Right lobe of liver (tissue), 6 donors: ENCODE measurements at regions not wholly inside any gene's neighbourhood (a gene's known extent, or its start where the extent isn't known, plus 50 kb on each side); places are given as distances from the start of the nearest gene placed in this dataset.

Source experiments
- ATAC-seq, 4 donors: fragments of 200-7000 bp; cut with Tn5 transposase; one replicate each; pipeline ENCODE4 v1.9.1; 2020; ENCODE audit warnings: mild to moderate bottlenecking in 4 of 4, moderate library complexity in 4 of 4
- DNase-seq, 3 donors: peaks; one replicate each; pipeline ENCODE4 v3.0.0-alpha.2; 2020
- H3K27ac ChIP-seq, 3 donors: fragments of 200-600 bp; one replicate each; pipeline ENCODE4 v1.8.0; 2022
- H3K27me3 ChIP-seq, 2 donors: fragments of 200-600 bp; one replicate each; pipeline ENCODE4 v1.8.0; 2022
- H3K36me3 ChIP-seq, 4 donors: fragments of 200-600 bp; sonication (generic) in 1 of 4; one replicate each; pipeline versions ENCODE4 v1.5.1 to v1.8.0; 2017 to 2022; ENCODE audit warnings: control low read depth in 1 of 4
- H3K4me1 ChIP-seq, 4 donors: fragments of 200-600 bp; sonication (generic) in 1 of 4; one replicate each; pipeline versions ENCODE4 v1.5.1 to v1.8.0; 2017 to 2022; ENCODE audit warnings: control low read depth in 1 of 4
- H3K4me3 ChIP-seq, 3 donors: fragments of 200-600 bp; one replicate each; pipeline ENCODE4 v1.8.0; 2022
- H3K9me3 ChIP-seq, 4 donors: fragments of 200-600 bp; sonication (generic) in 1 of 4; one replicate each; pipeline versions ENCODE4 v1.5.1 to v1.8.0; 2017 to 2022; ENCODE audit warnings: control low read depth in 1 of 4
- POLR2A ChIP-seq: fragments of 450-650 bp; IDR thresholded peaks from one replicate; pipeline ENCODE4 v1.6.1; 2017; ENCODE audit warnings: antibody characterized with exemption, mild to moderate bottlenecking
- WGBS: methylation state at CpG from one replicate; pipeline ENCODE4 v1.1.6; 2018; ENCODE audit warnings: low coverage, low lambda C conversion rate; ENCODE audit not compliant: insufficient coverage; ENCODE audit errors: missing lambda C conversion rate; 5-methylcytosine and 5-hydroxymethylcytosine counted together
- intact Hi-C, 2 donors: fragments of 100-400 bp; cut with DNase I; formaldehyde crosslinking; loops; one replicate each; pipeline versions ENCODE4 v1.11.2 to v1.14.1; 2022
- TF ChIP-seq, protein P1 (sequence below), 4 donors: fragments of 200-600 bp in 3 of 4; fragments of 450-650 bp in 1 of 4; IDR thresholded peaks; one replicate each; pipeline versions ENCODE4 v1.5.1 to v1.8.0; 2016 to 2022; ENCODE audit warnings: antibody characterized with exemption in 4 of 4, mild to moderate bottlenecking in 2 of 4
- donor health status: DM: no; HTN: yes; CAD: no.
- donor health status: DM: no; HTN: no; CAD: no.
- donor health status: DM: no; HTN: no; CAD: no.
- donor health status: DM: no; HTN: yes; CAD: no.
- donor health status: DM: no; HTN: yes; CAD: no.

DNA sequence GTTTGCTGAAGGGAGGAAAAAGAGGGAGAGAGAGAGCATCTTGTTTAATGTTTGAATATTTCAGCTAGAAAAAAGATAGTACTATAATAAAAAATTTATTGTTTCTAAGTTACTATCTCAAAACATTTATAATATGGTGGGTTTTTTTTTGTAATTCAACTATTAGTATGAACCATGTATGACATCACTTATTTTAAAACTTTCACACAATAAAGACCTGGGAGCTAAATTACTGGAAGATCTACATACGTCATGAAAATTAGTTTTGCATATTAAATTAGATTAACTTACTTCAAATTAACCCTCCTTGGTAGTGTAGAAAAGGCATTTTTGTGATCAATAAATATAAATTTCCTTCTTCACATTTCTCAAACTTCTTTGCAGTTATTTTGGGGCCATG lies 432.0 kb upstream of the SLIT2 start:
- Histone ChIP-seq H3K4me3 (no peak overlapping the region), H3K36me3 (no peaks in the 10 kb centered on the region), H3K27me3 (no peaks in the 10 kb centered on the region), H3K4me1 (no peaks in the 10 kb centered on the region), H3K27ac (no peak overlapping the region), H3K9me3 (no peaks in the 10 kb centered on the region)
- no peak for TF ChIP-seq POLR2A
- 24% methylated on average over 1 of the region's 1 CpG for WGBS
- DNase-seq (no peak), ATAC-seq (no peak)
- intact Hi-C loops = no loop called here

DNA sequence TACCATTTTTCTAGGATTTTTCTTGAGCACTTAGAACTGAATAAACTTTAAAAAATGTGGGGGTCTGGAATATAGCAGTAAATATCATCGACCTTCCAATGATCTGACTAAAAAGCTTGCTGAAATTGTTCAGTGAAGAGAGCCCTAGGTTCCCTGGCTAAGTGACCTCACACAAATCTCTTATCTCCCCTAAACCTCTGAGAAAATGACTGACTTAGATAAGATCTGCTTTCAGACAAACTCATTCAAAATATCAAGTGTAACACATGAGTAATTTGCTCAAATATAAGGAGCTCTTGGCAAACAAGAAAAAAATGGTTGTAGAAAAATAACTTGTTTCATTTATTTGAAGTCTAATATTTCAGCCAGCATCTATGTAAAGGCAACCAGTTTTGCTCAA lies 441.7 kb upstream of the SLIT2 start:
- no peak overlapping the region for H3K4me3 ChIP-seq
- TF ChIP-seq, protein P1, sequence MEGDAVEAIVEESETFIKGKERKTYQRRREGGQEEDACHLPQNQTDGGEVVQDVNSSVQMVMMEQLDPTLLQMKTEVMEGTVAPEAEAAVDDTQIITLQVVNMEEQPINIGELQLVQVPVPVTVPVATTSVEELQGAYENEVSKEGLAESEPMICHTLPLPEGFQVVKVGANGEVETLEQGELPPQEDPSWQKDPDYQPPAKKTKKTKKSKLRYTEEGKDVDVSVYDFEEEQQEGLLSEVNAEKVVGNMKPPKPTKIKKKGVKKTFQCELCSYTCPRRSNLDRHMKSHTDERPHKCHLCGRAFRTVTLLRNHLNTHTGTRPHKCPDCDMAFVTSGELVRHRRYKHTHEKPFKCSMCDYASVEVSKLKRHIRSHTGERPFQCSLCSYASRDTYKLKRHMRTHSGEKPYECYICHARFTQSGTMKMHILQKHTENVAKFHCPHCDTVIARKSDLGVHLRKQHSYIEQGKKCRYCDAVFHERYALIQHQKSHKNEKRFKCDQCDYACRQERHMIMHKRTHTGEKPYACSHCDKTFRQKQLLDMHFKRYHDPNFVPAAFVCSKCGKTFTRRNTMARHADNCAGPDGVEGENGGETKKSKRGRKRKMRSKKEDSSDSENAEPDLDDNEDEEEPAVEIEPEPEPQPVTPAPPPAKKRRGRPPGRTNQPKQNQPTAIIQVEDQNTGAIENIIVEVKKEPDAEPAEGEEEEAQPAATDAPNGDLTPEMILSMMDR (IDR thresholded peaks at IDR 0.05) = no peak
- TF ChIP-seq POLR2A = no peak
- ATAC-seq = no peak
- no peaks in the 10 kb centered on the region for H3K4me1 ChIP-seq
- 43% methylated on average over 1 of the region's 1 CpG for WGBS
- H3K36me3 ChIP-seq = no peaks in the 10 kb centered on the region
- no peaks in the 10 kb centered on the region for H3K9me3 ChIP-seq
- H3K27ac ChIP-seq = no peak overlapping the region
- no peak for DNase-seq
- H3K27me3 ChIP-seq = no peaks in the 10 kb centered on the region
- intact Hi-C loops = no loop called here

DNA sequence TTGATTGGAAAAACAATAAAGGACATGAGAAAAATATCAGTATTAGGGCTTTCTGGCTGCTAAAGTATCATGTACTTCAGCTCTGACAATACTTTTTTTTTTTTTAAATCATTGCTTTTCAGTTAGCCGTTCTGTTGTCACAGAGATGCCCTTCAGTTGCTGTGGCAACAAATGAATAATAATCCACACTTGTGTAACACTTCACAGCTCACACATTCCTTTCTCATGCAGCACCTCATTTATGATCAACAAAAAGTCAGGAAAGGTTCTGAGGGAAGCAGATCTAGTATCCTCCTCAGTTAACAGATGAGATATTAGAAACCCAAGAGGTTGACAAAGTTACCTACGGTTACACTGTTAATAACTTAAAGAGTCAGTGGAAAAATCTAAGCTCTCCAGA lies 444.2 kb upstream of the SLIT2 start:
- 45% methylated on average over 2 of the region's 2 CpGs for WGBS
- H3K9me3 ChIP-seq = no peaks in the 10 kb centered on the region
- no peak for TF ChIP-seq POLR2A
- TF ChIP-seq, protein P1 (IDR thresholded peaks at IDR 0.05) = no peak
- no peaks in the 10 kb centered on the region for H3K4me1 ChIP-seq
- H3K4me3 ChIP-seq = no peak overlapping the region
- intact Hi-C loops = no loop called here
- ATAC-seq = no peak
- no peak for DNase-seq
- H3K27me3 ChIP-seq = no peaks in the 10 kb centered on the region
- H3K36me3 ChIP-seq = no peaks in the 10 kb centered on the region
- no peak overlapping the region for H3K27ac ChIP-seq

DNA sequence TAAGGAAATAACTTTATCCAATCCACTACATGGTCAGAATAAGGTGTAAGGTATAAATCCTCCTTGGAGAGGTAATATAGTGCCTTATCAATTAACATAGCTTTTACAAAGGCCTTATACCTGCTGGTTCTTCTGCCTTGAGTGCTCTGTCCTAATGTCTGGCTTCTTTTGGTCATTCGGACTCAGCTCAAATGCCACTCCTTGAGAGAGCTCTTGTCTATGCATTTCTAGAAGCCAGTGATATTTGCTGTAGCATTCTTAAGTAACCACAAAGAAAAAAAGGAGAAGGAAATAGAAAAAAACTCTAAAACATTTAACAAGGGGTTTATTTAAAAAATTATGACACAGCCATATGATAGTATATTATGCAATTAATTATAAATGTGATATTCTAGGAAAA lies 444.8 kb upstream of the SLIT2 start:
- H3K4me1 ChIP-seq = no peaks in the 10 kb centered on the region
- ATAC-seq (no peak), DNase-seq (no peak)
- TF ChIP-seq, protein P1 (IDR thresholded peaks at IDR 0.05) = no peak
- TF ChIP-seq POLR2A = no peak
- no peaks in the 10 kb centered on the region for H3K36me3 ChIP-seq
- H3K4me3 ChIP-seq = no peak overlapping the region
- H3K9me3 ChIP-seq = no peaks in the 10 kb centered on the region
- no peaks in the 10 kb centered on the region for H3K27me3 ChIP-seq
- WGBS = 41% methylated on average over 1 of the region's 1 CpG
- no peak overlapping the region for H3K27ac ChIP-seq
- intact Hi-C loops = no loop called here

DNA sequence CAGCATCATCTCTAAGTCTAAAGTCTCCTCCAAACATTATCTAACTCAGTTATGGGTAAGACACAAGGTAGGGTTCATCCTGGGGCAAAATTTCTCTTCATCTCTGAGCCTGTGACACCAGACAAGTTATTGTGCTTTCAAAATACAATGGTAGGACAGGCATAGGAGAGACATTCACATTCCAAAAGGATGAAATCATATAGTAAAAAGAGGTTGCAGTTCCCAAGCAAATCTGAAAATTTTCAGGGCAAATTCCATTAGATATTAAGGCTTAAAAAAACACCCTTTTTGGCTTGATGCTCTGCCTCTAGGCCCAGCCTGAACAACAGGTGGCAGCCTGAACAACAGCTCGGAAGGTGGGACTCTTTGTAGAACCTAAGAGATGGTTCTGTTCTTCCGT lies 448.3 kb upstream of the SLIT2 start:
- H3K27me3 ChIP-seq = no peaks in the 10 kb centered on the region
- 55% methylated on average over 2 of the region's 2 CpGs for WGBS
- DNase-seq = no peak
- H3K9me3 ChIP-seq = no peaks in the 10 kb centered on the region
- TF ChIP-seq, protein P1 (IDR thresholded peaks at IDR 0.05) = no peak
- no peak for TF ChIP-seq POLR2A
- no peak overlapping the region for H3K4me3 ChIP-seq
- H3K4me1 ChIP-seq = no peaks in the 10 kb centered on the region
- no peak overlapping the region for H3K27ac ChIP-seq
- no peaks in the 10 kb centered on the region for H3K36me3 ChIP-seq
- intact Hi-C loops = no loop called here
- no peak for ATAC-seq
